22Rv1 (cell line): ENCODE measurements at regions not wholly inside any gene's neighbourhood (a gene's known extent, or its start where the extent isn't known, plus 50 kb on each side); places are given as distances from the start of the nearest gene placed in this dataset.

ENCODE experiments used
- ZFX ChIP-seq: fragments of 450-650 bp; IDR thresholded peaks from 2 replicates; pipeline ENCODE4 v1.6.1; 2017; ENCODE audit warnings: antibody characterized with exemption, borderline replicate concordance
- TF ChIP-seq, protein P1 (sequence below): fragments of 450-650 bp; IDR thresholded peaks from 2 replicates; pipeline ENCODE4 v1.5.1; 2017; ENCODE audit warnings: mild to moderate bottlenecking

DNA sequence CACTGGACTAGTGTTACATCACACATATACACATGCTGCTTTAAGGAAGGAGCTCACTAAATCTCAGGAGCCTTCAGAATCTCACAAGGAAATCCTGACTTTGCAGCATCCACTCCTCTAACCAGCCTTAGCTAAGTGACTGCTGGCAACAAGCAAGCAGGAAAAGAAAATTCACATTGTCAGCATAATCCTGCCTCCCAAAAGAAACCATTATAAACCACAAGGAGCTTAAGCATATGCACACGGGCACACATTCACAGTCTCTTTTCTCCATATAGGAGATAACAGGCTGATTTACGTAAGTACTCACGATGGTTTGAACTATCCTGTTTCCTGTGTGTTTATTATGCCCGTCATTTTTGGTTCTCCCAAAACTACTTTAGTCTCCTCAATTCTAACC is 136.3 kb downstream of the TMEM144 start:
- TF ChIP-seq, protein P1, sequence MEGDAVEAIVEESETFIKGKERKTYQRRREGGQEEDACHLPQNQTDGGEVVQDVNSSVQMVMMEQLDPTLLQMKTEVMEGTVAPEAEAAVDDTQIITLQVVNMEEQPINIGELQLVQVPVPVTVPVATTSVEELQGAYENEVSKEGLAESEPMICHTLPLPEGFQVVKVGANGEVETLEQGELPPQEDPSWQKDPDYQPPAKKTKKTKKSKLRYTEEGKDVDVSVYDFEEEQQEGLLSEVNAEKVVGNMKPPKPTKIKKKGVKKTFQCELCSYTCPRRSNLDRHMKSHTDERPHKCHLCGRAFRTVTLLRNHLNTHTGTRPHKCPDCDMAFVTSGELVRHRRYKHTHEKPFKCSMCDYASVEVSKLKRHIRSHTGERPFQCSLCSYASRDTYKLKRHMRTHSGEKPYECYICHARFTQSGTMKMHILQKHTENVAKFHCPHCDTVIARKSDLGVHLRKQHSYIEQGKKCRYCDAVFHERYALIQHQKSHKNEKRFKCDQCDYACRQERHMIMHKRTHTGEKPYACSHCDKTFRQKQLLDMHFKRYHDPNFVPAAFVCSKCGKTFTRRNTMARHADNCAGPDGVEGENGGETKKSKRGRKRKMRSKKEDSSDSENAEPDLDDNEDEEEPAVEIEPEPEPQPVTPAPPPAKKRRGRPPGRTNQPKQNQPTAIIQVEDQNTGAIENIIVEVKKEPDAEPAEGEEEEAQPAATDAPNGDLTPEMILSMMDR: no peak
- TF ChIP-seq ZFX: no peak
